Suprapubic skin (tissue), 4 donors: ENCODE measurements at regions not wholly inside any gene's neighbourhood (a gene's known extent, or its start where the extent isn't known, plus 50 kb on each side); places are given as distances from the start of the nearest gene placed in this dataset.

Experiments used
- CTCF ChIP-seq, 2 donors: fragments of 200-600 bp in 1 of 2; fragments of 450-650 bp in 1 of 2; sonication (generic) in 1 of 2; IDR thresholded peaks; one replicate each; pipeline ENCODE4 v1.5.1; 2016 to 2019; ENCODE audit warnings: antibody characterized with exemption in 2 of 2, mild to moderate bottlenecking in 1 of 2, moderate library complexity in 1 of 2
- POLR2A ChIP-seq, 2 donors: fragments of 450-650 bp; IDR thresholded peaks; one replicate each; pipeline ENCODE4 v1.6.1; 2017; ENCODE audit warnings: antibody characterized with exemption in 2 of 2, mild to moderate bottlenecking in 2 of 2, moderate library complexity in 2 of 2
- POLR2AphosphoS5 ChIP-seq, 3 donors: sonication (generic); formaldehyde crosslinking; IDR thresholded peaks; one replicate each; pipeline ENCODE4 v1.6.1; 2017; ENCODE audit warnings: antibody characterized with exemption in 3 of 3

DNA sequence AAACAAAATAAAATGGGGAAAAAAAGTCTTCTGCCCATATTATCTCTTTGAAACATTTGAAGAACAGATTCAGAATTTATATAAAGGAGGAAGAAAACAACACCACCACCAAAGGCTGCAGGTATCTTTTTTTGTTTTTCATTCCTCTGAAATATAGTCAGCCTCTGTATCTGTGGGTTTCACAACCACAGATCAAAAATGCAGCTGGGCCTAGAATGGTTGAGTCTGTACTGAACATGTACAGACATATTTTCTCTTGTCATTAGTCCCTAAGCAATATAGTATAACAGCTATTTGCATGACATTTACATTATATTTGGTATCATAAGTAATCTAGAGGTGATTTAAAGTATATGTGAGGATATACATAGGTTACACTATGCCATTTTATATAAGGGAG, 559.7 kb upstream of the LRRN3 start:
- TF ChIP-seq POLR2A (IDR thresholded peaks at IDR 0.05), result no peak
- no peak for TF ChIP-seq CTCF (IDR thresholded peaks at IDR 0.05)
- no peak for TF ChIP-seq POLR2AphosphoS5 (IDR thresholded peaks at IDR 0.05)
